Nephron (organoid): ENCODE measurements at regions not wholly inside any gene's neighbourhood (a gene's known extent, or its start where the extent isn't known, plus 50 kb on each side); places are given as distances from the start of the nearest gene placed in this dataset.
"Not testable (repeated sequence)": the region's sequence is repeated elsewhere in the genome, so short reads cannot be mapped to it uniquely, and the experiment has no call there.

Experiments used
- H3K27ac Mint-ChIP-seq, 3 experiments: 2 replicates each; pipeline ENCODE4 v1.8.0; 2020; ENCODE audit warnings: mixed read lengths in 3 of 3, mild to moderate bottlenecking in 2 of 3, moderate library complexity in 1 of 3
- H3K27me3 Mint-ChIP-seq: 2 replicates; pipeline ENCODE4 v1.8.0; 2021; ENCODE audit warnings: low read depth, mild to moderate bottlenecking, moderate library complexity, mixed read lengths
- H3K36me3 Mint-ChIP-seq: 2 replicates; pipeline ENCODE4 v1.8.0; 2020; ENCODE audit warnings: low read depth, mixed read lengths
- H3K4me1 Mint-ChIP-seq: 2 replicates; pipeline ENCODE4 v1.8.0; 2020; ENCODE audit warnings: mixed read lengths
- H3K4me3 Mint-ChIP-seq, 3 experiments: 2 replicates each; pipeline ENCODE4 v1.8.0; 2020; ENCODE audit warnings: mild to moderate bottlenecking in 3 of 3, mixed read lengths in 3 of 3, moderate library complexity in 2 of 3
- H3K9me3 Mint-ChIP-seq: 2 replicates; pipeline ENCODE4 v1.8.0; 2020; ENCODE audit warnings: mixed read lengths
- CTCF ChIP-seq, 3 experiments: fragments of 200-600 bp; sonication (generic); IDR thresholded peaks; one replicate each; pipeline ENCODE4 v1.5.0; 2021; ENCODE audit warnings: antibody characterized with exemption in 3 of 3; ENCODE audit not compliant: unreplicated experiment in 3 of 3

GRCh38 chr3:164030194-164030593, 1048.1 kb downstream of the SI start:
- H3K4me1 Mint-ChIP-seq = no peaks in the 10 kb centered on the region
- H3K27me3 Mint-ChIP-seq = no peaks in the 10 kb centered on the region
- no peak overlapping the region for H3K4me3 Mint-ChIP-seq
- H3K9me3 Mint-ChIP-seq = no peaks in the 10 kb centered on the region
- H3K27ac Mint-ChIP-seq = no peak overlapping the region
- TF ChIP-seq CTCF (IDR thresholded peaks at IDR 0.05; ENCODE audit: unreplicated experiment in 3 of 3) = no peak
- H3K36me3 Mint-ChIP-seq = no peaks in the 10 kb centered on the region

GRCh38 chr3:164024786-164025185, 1053.5 kb downstream of the SI start:
- Mint-ChIP-seq H3K27ac (no peak overlapping the region), H3K4me1 (no peaks in the 10 kb centered on the region), H3K9me3 (no peaks in the 10 kb centered on the region), H3K27me3 (no peaks in the 10 kb centered on the region), H3K36me3 (no peaks in the 10 kb centered on the region), H3K4me3 (no peak overlapping the region)
- no peak for TF ChIP-seq CTCF (IDR thresholded peaks at IDR 0.05; ENCODE audit: unreplicated experiment in 3 of 3)

- Mint-ChIP-seq H3K4me3 (no peak overlapping the region), H3K27me3 (no peaks in the 10 kb centered on the region), H3K27ac (no peak overlapping the region), H3K4me1 (no peaks in the 10 kb centered on the region), H3K36me3 (no peaks in the 10 kb centered on the region), H3K9me3 (no peaks in the 10 kb centered on the region)
- no peak for TF ChIP-seq CTCF (IDR thresholded peaks at IDR 0.05; ENCODE audit: unreplicated experiment in 3 of 3)
Measured at GRCh38 chr3:164023480-164023879, 1054.8 kb downstream of the SI start.

GRCh38 chr3:164018500-164018899, 1059.8 kb downstream of the SI start:
- Mint-ChIP-seq H3K4me1 (no peaks in the 10 kb centered on the region), H3K9me3 (no peaks in the 10 kb centered on the region), H3K27ac (no peak overlapping the region), H3K27me3 (no peaks in the 10 kb centered on the region), H3K4me3 (no peak overlapping the region), H3K36me3 (no peaks in the 10 kb centered on the region)
- no peak for TF ChIP-seq CTCF (IDR thresholded peaks at IDR 0.05; ENCODE audit: unreplicated experiment in 3 of 3)

- Mint-ChIP-seq H3K36me3 (no peaks in the 10 kb centered on the region), H3K27ac (no peak overlapping the region), H3K4me3 (no peak overlapping the region), H3K27me3 (no peaks in the 10 kb centered on the region), H3K9me3 (no peaks in the 10 kb centered on the region), H3K4me1 (no peaks in the 10 kb centered on the region)
- no peak for TF ChIP-seq CTCF (IDR thresholded peaks at IDR 0.05; ENCODE audit: unreplicated experiment in 3 of 3)
Measured at GRCh38 chr3:164007765-164008164, 1070.5 kb downstream of the SI start.

GRCh38 chr3:164004205-164004604, 1074.1 kb downstream of the SI start:
- Mint-ChIP-seq H3K4me1 (peaks cover 6% of the 10 kb centered on the region), H3K9me3 (no peaks in the 10 kb centered on the region), H3K36me3 (no peaks in the 10 kb centered on the region), H3K4me3 (no peak overlapping the region), H3K27ac (no peak overlapping the region), H3K27me3 (no peaks in the 10 kb centered on the region)
- no peak for TF ChIP-seq CTCF (IDR thresholded peaks at IDR 0.05; ENCODE audit: unreplicated experiment in 3 of 3)

- H3K9me3 Mint-ChIP-seq, H3K27me3 Mint-ChIP-seq, H3K4me1 Mint-ChIP-seq, H3K36me3 Mint-ChIP-seq, H3K4me3 Mint-ChIP-seq, H3K27ac Mint-ChIP-seq: not testable (repeated sequence)
Measured at GRCh38 chr3:164003016-164003415, 1075.3 kb downstream of the SI start.
